ENCODE measurements at regions not wholly inside any gene's neighbourhood (a gene's known extent, or its start where the extent isn't known, plus 50 kb on each side); places are given as distances from the start of the nearest gene placed in this dataset.
"Not testable (repeated sequence)": the region's sequence is repeated elsewhere in the genome, so short reads cannot be mapped to it uniquely, and the experiment has no call there.

GRCh38 chr12:5341086-5341485, 90.8 kb upstream of the NTF3 start:
- TF ChIP-seq CTCF (IDR thresholded peaks at IDR 0.05; ENCODE audit: low read length); EZH2 (IDR thresholded peaks at IDR 0.05; ENCODE audit: borderline replicate concordance, low read length): not testable (repeated sequence)
